ENCODE measurements at regions not wholly inside any gene's neighbourhood (a gene's known extent, or its start where the extent isn't known, plus 50 kb on each side); places are given as distances from the start of the nearest gene placed in this dataset.

DNA sequence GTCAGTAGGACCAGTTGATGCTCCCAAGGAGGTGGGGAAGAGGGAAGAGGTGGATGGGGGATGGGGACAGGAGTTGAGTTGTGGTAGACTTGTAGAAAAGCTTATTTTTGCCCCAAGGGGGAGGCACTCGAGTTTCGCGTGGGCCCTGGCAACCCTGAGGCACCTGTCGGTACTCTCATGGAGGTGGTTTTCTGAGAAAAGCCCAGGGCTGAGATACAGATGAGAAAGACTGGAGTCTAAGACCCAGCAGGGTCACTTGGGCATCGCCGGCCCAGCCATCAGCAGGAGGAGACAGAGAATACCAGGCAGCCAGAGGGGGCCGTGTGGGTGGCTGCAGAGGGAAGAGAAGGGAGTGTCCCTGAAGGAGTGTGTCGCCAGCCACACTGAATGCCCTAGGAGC is 57.7 kb upstream of the HPCAL1 start:
- TF ChIP-seq, protein P1, sequence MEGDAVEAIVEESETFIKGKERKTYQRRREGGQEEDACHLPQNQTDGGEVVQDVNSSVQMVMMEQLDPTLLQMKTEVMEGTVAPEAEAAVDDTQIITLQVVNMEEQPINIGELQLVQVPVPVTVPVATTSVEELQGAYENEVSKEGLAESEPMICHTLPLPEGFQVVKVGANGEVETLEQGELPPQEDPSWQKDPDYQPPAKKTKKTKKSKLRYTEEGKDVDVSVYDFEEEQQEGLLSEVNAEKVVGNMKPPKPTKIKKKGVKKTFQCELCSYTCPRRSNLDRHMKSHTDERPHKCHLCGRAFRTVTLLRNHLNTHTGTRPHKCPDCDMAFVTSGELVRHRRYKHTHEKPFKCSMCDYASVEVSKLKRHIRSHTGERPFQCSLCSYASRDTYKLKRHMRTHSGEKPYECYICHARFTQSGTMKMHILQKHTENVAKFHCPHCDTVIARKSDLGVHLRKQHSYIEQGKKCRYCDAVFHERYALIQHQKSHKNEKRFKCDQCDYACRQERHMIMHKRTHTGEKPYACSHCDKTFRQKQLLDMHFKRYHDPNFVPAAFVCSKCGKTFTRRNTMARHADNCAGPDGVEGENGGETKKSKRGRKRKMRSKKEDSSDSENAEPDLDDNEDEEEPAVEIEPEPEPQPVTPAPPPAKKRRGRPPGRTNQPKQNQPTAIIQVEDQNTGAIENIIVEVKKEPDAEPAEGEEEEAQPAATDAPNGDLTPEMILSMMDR (IDR thresholded peaks at IDR 0.05) = no peak
- TF ChIP-seq EP300 (IDR thresholded peaks at IDR 0.05) (no peak), POLR2A (IDR thresholded peaks at IDR 0.05) (no peak)

Measured in ovary (tissue), 3 donors.